ENCODE measurements at regions not wholly inside any gene's neighbourhood (a gene's known extent, or its start where the extent isn't known, plus 50 kb on each side); places are given as distances from the start of the nearest gene placed in this dataset.

DNA sequence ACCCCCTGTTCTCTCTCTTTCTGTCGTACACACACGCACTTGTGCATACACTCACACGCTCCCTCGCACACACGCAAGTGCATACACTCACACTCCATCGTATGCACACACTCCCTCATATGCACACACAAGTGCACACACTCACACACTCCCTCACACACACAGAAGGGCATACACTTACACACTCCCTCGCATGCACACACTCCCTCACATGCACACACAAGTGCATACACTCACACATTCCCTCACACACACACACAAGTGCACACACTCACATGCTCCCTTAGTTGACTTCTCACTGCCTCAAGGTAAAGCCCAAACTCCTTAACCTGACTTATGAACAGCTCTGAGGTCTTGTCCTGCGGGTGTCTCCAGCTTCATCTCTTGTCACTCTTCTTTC is 78.7 kb downstream of the NOG start:
- no peaks in the 10 kb centered on the region for H3K36me3 ChIP-seq (ENCODE audit: control insufficient read depth in 2 of 2, extremely low read depth in 1 of 2, insufficient read depth in 2 of 2, low read length in 2 of 2)
- dilution Hi-C loops (cut with MboI; ENCODE audit: extremely low pct_ligation_motif_present, low sequenced_read_pairs) = no loop called here
- no TSS peak for BruUV-seq (replicated peaks)
- H3K79me2 ChIP-seq (ENCODE audit: control insufficient read depth, insufficient read depth, low read length) = no peaks in the 10 kb centered on the region
- no peaks in the 10 kb centered on the region for H4K20me1 ChIP-seq (replicated peaks; ENCODE audit: control insufficient read depth, extremely low read depth, insufficient read depth, low read length)
- FAIRE-seq (no peak), DNase-seq (ENCODE audit: low read depth, low spot score) (no peak)
- H2AFZ ChIP-seq (ENCODE audit: low read depth, low read length) = no peak overlapping the region
- intact Hi-C loops (cut with micrococcal nuclease) = no loop called here
- no peak overlapping the region for H3K9ac ChIP-seq (replicated peaks; ENCODE audit: extremely low read depth, insufficient read depth, low read length)
- ChIA-PET CTCF (interaction anchor here (4.6 kb wide), 1 partner anchor 44 kb away, joined by 25 read pairs; no protein-coding TSS in a partner anchor), POLR2A (no interaction called here)
- H3K4me1 ChIP-seq (ENCODE audit: control insufficient read depth, extremely low read depth, insufficient read depth, low read length) = no peaks in the 10 kb centered on the region
- peaks cover 18 to 31% of the 10 kb centered on the region in 2 experiments for H3K27me3 ChIP-seq (ENCODE audit: control insufficient read depth in 2 of 2, insufficient read depth in 2 of 2, low read length in 2 of 2)
- TF ChIP-seq, protein P1, sequence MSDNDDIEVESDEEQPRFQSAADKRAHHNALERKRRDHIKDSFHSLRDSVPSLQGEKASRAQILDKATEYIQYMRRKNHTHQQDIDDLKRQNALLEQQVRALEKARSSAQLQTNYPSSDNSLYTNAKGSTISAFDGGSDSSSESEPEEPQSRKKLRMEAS (IDR thresholded peaks at IDR 0.05; ENCODE audit: insufficient read depth, insufficient read length) = no peak
- no peak for TF ChIP-seq JUN (IDR thresholded peaks at IDR 0.05; ENCODE audit: borderline replicate concordance, insufficient read depth, insufficient read length, low read depth)
- no peak for TF ChIP-seq GATA2 (IDR thresholded peaks at IDR 0.05; ENCODE audit: insufficient read depth, insufficient read length, low read depth, low read length)
- TF ChIP-seq, protein P2, sequence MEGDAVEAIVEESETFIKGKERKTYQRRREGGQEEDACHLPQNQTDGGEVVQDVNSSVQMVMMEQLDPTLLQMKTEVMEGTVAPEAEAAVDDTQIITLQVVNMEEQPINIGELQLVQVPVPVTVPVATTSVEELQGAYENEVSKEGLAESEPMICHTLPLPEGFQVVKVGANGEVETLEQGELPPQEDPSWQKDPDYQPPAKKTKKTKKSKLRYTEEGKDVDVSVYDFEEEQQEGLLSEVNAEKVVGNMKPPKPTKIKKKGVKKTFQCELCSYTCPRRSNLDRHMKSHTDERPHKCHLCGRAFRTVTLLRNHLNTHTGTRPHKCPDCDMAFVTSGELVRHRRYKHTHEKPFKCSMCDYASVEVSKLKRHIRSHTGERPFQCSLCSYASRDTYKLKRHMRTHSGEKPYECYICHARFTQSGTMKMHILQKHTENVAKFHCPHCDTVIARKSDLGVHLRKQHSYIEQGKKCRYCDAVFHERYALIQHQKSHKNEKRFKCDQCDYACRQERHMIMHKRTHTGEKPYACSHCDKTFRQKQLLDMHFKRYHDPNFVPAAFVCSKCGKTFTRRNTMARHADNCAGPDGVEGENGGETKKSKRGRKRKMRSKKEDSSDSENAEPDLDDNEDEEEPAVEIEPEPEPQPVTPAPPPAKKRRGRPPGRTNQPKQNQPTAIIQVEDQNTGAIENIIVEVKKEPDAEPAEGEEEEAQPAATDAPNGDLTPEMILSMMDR (IDR thresholded peaks at IDR 0.05; ENCODE audit: extremely low read depth in 1 of 2, insufficient read depth in 1 of 2, low read depth in 1 of 2, low read length in 2 of 2) = no peak
- no peak for TF ChIP-seq FOS (IDR thresholded peaks at IDR 0.05; ENCODE audit: borderline replicate concordance, insufficient read depth, low read length)
- no peak for TF ChIP-seq POLR2AphosphoS5 (IDR thresholded peaks at IDR 0.05; ENCODE audit: insufficient read depth, low read depth, low read length)
- no peak for TF ChIP-seq POLR2A (IDR thresholded peaks at IDR 0.05; ENCODE audit: low read depth, low read length)
- TF ChIP-seq MYC (IDR thresholded peaks at IDR 0.05; ENCODE audit: low read depth, low read length) = no peak
- no peak for TF ChIP-seq EZH2 (IDR thresholded peaks at IDR 0.05; ENCODE audit: borderline replicate concordance, low read depth, low read length, severe bottlenecking)
- no peak overlapping the region for H3K27ac ChIP-seq (ENCODE audit: insufficient read depth, low read depth, low read length)
- H3K9me3 ChIP-seq (replicated peaks; ENCODE audit: control insufficient read depth, insufficient read depth, low read length) = no peaks in the 10 kb centered on the region
- H3K4me2 ChIP-seq (ENCODE audit: insufficient read depth, low read length) = no peak overlapping the region
- no peak overlapping the region for H3K4me3 ChIP-seq (replicated peaks in 1 of 3; ENCODE audit: insufficient read depth in 1 of 3, low read depth in 1 of 3, low read length in 3 of 3)
- H3K9me1 ChIP-seq (replicated peaks; ENCODE audit: control insufficient read depth, extremely low read depth, insufficient read depth, low read length) = no peaks in the 10 kb centered on the region
